ENCODE measurements at regions not wholly inside any gene's neighbourhood (a gene's known extent, or its start where the extent isn't known, plus 50 kb on each side); places are given as distances from the start of the nearest gene placed in this dataset.

DNA sequence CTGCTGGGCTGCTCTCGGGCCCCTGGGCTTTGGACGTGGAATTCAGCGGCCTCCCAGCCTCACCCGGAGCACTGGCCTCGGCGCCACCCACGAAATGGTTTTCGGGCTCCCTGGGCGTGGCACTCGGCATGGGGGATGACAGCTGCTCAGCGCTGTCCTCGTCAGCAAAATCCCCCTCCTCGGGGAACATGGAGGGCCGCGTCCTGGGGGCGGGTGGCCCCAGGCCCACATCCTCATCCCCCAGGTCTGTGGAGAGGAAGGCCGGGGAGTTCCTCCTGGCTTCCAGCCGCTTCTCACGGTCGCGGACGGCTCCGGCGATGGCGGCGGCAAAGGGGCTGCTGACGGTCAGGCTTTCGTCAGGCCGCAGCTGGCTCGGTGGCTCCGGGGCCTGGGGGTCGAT lies 88.4 kb downstream of the CTTN start:
- TF ChIP-seq RCOR1 (IDR thresholded peaks at IDR 0.05; ENCODE audit: low read length) (no peak), SMC3 (IDR thresholded peaks at IDR 0.05; ENCODE audit: low read depth, low read length) (no peak), RFX5 (IDR thresholded peaks at IDR 0.05; ENCODE audit: low read length) (no peak), TAF1 (IDR thresholded peaks at IDR 0.05; ENCODE audit: borderline replicate concordance, low read depth, low read length) (no peak), POLR2AphosphoS5 (IDR thresholded peaks at IDR 0.05; ENCODE audit: low read depth, low read length) (no peak), YY1 (IDR thresholded peaks at IDR 0.05; ENCODE audit: low read depth) (no peak), RAD21 (IDR thresholded peaks at IDR 0.05; ENCODE audit: low read length) (no peak), EZH2phosphoT487 (IDR thresholded peaks at IDR 0.05; ENCODE audit: borderline replicate concordance, low read depth) (no peak), FOXM1 (IDR thresholded peaks at IDR 0.05; ENCODE audit: low read depth) (no peak)
- TF ChIP-seq, protein P1, sequence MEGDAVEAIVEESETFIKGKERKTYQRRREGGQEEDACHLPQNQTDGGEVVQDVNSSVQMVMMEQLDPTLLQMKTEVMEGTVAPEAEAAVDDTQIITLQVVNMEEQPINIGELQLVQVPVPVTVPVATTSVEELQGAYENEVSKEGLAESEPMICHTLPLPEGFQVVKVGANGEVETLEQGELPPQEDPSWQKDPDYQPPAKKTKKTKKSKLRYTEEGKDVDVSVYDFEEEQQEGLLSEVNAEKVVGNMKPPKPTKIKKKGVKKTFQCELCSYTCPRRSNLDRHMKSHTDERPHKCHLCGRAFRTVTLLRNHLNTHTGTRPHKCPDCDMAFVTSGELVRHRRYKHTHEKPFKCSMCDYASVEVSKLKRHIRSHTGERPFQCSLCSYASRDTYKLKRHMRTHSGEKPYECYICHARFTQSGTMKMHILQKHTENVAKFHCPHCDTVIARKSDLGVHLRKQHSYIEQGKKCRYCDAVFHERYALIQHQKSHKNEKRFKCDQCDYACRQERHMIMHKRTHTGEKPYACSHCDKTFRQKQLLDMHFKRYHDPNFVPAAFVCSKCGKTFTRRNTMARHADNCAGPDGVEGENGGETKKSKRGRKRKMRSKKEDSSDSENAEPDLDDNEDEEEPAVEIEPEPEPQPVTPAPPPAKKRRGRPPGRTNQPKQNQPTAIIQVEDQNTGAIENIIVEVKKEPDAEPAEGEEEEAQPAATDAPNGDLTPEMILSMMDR (IDR thresholded peaks at IDR 0.05) = no peak

All from SK-N-SH (cell line).